ENCODE measurements at regions not wholly inside any gene's neighbourhood (a gene's known extent, or its start where the extent isn't known, plus 50 kb on each side); places are given as distances from the start of the nearest gene placed in this dataset.

DNA sequence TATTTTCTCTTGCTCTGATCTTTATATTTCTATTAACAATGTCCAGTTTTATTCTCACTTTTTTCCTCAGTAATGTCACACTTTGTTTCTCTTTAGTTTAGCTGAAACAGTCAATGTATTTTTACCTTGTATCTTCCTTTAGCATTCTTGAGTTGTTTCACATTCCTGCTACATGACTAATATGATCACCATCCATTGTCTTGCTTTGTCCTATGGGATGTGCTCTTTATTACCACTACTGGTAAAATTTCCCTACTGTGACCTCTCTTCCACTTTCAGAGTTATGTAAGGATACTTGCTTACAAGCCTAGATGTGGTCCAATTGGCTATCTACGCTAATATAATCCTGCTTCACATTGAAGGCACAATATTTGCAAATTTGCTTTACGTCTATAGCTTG lies 457.9 kb downstream of the PIK3C3 start:
- DNase-seq: no peak

DNA sequence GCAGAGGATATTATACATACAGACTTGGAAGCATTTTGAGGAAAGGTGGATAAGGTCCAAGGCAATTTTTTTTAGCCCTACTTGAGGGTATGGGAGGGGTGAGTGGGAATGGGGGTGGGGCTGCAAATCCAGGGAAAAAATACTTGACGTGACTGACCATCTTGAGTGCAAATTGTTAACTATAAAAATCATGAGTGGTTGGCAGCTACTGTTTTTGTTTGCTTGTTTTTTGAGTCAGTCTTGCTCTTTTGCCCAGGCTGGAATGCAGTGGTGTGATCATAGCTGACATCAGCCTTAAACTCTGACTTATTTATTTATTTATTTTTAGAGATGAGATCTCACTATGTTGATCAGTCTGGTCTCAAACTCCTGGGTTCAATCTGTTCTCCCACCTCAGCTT lies 458.8 kb downstream of the PIK3C3 start:
- no peak for DNase-seq

DNA sequence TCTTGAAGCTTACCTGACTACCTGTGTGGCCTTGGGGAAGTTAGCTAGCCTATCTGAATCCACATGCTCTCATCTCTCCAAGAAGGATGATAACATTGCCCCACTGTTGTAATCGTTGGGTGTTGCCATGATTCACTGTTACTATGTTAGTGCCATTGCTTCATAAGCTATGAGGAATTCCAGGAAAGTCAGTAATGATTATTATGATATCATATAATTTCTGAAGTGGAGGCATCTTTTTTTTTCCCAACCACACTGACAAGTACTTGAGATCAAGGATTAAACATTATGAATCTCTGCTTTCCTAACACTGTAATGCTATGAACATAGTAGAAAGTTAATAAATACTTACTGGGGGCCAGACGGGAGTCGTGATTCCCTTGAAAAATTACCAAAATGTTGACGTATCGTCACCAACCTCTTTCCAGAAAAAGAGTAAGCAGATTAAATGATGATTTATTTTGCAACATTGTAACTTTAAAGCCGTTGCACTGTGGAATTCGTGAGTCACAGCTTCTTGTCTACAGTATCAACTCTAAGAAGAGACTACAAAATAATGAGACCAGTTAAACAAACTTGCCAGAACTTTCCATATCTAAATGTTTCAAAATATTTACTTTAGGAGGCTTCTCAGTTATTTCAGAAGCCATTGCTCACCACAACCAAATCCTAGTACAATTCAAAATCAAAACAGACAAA lies 459.9 kb downstream of the PIK3C3 start:
- DNase-seq: no peak

DNA sequence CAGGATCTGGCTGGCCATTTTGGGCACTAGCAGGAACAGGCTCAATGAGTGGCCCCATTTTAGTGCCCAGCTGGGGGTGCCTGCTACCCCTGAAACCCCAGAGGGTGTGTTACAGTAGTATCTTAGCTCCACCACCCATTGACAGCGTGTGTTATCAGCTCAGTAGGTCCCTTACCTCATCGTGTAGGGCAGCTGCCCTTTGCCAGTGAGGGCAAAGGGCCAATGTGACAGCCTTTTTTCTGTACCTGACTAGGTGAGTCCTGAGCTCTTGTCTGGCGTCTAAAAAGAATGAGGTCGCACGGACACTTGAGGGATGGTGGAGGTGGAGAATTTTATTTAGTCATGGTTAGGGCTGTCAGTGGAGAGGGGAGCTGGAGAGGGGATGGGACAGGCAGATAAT lies 462.2 kb downstream of the PIK3C3 start:
- no peak for DNase-seq

DNA sequence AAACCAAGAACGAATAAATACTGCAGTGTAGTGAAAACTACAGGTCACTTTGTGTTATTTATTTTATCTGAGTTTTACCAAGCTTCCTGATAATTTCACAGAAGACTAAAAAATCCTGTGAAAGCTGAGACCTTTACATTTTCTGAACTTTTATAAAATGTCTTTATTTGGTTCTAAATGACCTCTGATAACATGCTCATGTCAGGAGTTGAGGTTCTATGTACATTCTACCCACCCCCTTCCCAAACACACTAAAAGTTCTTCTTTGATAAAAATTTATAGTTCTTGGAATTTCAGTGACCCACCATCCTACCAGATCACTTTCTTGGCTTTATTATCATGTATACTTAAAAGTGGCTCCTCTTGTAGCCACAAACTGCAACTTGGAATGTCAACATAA lies 463.1 kb downstream of the PIK3C3 start:
- DNase-seq: no peak

DNA sequence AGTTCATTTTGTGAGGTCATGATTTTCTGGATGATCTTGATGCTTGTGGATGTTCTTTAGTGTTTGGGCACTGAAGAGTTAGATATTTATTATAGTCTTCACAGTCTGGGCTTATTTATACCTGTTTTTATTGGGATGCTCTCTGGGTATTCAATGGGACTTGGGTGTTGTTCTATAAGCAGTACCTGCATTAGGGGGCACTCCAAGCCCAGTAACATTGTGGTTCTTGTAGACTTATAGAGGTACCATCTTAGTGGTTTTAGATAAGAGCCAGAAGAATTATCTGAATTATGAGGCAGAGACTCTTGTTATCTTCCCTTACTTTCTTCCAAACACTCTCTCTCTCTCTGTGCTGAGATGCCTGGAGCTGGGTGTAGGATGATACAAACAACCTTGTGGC lies 470.0 kb downstream of the PIK3C3 start:
- DNase-seq: no peak

DNA sequence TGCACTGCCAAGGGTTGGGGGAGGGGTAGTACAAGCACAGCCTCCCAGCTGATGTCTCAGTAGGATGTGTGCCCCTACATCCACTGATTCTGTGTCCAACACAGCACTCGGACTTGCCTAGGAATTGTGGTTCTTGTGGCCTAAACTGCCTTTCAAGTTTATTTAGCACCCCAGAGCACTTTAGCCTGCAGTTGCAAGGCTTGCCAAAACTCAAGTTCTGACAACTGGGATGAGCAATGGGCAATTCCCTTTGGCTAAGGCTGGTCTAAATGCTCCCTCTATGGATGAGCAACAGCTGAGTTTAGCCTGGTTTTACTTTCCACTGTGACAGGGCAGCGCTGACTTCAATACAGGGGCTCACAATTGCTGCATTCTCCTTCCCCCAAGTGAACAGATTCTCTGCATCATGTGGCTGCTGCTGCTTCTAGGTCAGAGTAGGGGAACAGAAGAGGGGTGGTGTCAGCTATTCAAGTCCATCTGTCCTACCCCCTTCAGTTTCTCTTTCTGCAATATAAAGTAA lies 471.5 kb downstream of the PIK3C3 start:
- no peak for DNase-seq

DNA sequence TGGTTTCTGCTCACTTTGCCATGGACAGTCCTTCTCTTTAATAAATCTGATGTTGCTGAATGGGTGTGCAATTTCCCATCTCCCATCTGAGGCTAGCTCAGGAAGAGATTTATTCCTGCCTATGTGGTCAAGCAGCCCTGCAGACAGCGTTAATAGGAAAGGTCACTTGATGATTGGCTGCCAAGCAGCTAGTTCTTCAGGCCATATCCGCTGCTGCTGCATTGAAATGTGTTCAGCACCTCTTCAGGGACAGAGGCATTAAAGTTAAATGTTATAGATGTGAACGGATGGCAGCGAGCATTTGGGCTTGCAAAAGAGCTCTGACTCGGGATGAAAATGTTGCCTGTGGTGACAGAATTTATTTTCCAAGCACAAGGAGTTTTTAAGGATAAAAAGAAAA lies 474.2 kb downstream of the PIK3C3 start:
- no peak for DNase-seq

DNA sequence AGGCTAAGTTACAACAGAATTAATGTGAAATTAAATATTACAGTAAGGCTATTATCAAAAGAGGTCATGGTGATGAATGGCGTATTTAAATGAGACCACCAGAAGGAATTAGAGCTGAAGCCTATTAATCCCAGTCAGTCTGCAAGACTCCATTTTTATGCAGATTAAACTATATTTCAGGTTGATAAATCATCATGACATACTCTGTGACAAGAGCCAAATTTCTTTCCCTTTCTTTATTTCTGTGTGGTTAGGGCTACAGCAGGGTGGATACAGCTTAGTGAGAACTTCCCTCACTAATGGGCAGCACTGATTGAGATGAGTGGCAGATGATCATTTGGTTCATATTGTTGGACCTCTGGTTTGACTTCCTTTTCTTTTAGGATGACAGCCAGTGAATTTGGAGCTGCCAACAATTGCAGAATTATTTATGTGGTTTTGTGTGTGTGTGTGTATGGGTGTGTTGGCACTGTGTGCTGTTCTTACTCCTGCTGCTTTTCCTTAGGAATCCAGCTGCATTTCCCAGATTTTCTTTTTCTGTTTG lies 481.3 kb downstream of the PIK3C3 start:
- DNase-seq: no peak

DNA sequence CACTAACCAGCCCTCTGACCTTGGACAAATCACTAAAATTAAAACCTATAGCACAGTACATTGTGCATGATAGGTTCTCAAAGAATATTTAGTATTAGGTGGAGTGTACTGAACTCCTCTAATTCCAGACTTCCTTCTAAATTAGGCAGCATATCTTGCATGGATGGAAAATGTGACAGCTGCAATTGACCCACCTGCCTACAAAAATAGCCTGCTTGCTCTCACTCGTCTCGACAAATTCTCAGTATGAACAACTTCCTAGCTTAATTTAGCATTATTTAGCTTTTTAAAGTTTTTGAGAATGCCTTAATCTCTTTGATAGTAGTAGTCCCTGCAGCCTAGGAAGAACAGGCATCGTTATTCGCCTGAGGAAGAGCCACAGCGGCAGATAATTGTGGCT lies 482.0 kb downstream of the PIK3C3 start:
- no peak for DNase-seq

DNA sequence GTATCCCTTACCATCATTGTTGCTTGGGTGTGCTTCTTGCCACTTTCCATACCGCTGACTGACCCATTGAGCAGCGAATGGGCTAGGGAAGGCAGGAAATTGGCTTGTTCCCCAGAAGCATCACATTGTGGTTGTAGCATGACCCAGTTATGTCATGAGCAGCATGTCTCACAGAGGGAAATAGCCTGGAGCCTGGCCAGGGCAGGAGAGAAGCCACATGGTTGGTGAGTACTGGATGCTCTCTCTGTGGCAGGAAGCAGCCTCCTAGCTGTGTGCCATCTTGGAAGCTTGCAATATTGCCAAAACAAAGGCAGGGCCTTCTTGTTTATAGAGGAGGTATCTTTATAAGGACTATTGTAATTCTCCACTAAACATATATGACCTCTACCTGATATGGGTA lies 482.6 kb downstream of the PIK3C3 start:
- no peak for DNase-seq

DNA sequence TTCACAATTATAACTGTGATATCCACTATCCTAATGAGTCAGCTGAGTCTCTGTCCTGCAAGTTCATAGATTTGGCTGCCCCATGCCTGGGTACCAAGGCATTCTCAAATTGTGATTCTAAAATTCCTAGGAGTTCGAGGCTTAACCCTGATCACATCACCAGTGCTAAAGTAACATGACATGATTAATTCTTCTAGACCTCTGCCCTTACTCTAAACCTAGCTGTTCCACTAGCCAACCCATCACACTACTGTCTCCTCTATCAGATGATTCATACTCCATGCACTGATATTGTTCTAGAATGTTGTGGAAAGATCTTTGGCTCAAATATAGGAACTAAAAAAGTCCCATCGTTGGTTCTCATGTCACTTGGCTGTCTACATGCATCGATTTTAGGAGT lies 487.6 kb downstream of the PIK3C3 start:
- no peak for DNase-seq

DNA sequence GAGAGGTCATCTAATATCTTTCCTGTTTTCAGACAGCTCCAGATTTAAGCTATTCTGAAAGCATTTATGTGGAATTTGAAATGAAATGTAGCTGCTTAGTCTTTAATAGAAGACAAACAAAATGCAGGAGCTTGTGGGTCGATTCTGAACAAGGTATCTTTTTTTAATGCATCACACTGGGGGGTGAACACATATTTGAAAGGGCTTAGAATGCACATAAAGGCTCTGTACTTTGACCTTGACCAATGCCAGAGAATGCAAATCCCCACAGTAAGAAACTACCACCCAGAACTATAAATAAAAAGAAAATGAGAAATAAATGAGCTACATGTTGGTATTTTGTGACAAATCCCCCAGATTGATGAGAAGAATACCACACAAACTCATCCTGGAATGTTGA lies 489.3 kb downstream of the PIK3C3 start:
- no peak for DNase-seq

DNA sequence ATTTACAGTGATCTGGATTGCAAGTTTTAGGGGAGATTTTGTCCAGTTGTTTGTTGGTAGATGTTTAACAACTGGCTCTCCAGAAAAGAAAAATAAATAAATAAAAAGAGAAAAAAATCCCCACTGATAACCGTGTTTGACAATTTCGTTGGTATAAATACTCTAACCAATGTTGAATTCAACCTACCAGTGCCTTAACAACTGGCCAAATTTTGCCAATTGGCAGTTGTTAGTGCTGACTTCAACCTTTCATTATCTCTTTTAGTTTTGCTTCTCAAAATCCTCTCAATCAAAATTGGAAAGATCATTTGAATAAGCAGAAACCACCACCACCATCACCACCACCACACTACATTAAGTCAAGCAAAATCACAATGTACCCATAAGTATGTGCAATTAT lies 490.3 kb downstream of the PIK3C3 start:
- no peak for DNase-seq

DNA sequence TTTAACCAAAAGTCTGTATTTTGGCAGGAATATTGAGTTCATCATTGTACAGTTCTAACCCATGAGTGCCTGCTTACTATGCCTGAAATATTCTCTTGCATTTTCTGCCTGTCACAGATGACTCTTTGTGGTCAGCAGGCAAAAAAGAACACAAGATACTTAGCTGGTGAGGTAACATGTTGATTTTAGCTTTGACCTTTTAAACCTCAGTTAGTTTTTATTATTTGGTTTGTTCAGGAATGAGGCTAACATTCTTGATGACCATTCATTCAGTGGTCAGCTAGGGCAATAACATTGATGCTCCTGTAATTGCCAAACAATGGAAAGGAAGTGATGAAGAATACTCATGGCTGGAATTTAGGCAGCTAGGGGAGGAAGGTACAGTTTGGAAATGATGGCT lies 491.2 kb downstream of the PIK3C3 start:
- DNase-seq: no peak

DNA sequence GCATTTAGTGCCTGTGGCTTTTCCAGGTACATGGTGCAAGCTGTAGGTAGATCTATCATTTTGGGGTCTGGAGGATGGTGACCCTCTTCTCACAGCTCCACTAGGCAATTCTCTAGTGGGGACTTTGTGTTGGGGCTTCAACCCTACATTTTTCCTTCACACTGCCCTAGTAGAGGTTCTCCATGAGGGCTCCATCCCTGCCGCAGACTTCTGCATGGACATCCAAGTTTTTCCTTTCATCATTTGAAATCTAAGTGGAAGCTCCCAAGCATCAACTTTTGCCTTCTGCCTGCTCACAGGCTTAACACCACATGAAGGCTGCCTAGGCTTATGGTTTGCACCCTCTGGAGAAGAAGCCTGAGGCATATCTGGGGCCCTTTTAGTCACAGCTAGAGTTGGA lies 492.7 kb downstream of the PIK3C3 start:
- no peak for DNase-seq

DNA sequence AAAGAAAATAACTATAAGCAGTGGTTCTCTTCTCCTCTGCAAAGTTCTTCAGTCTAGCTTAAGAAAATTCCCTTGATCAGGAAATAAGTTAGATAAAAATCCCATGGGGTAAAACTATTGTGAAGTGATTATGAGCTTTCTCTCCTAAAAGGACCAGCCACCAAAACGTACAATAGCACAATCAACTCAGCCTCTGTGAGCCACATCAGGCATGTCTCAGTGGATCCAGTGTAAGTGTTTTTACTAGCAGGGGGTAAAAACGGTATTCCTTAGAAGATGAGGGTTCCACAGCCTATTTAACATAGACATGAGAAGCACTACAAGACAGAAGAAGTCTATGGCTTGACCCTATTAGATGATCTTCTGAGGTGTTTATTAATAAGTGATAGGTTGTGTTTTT lies 503.2 kb downstream of the PIK3C3 start:
- no peak for DNase-seq

DNA sequence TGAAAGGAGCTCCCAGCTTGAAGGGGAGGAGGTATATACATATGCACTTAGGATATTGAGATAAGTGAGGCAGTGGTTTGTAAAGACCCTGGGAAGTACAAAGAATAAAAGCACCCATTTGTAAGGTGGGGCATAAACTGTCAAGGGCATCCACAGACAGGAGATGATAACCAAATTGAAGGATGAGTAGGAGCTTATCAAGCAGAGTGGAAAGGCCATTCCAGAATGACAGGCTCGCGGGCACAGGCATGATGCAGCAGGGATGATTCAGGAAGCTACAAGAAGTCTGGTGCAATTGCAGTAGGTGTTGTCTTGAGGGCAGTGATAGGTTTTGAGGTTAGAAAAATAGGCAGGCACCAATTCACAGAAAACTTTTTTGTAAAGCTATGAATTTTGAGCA lies 504.8 kb downstream of the PIK3C3 start:
- no peak for DNase-seq

DNA sequence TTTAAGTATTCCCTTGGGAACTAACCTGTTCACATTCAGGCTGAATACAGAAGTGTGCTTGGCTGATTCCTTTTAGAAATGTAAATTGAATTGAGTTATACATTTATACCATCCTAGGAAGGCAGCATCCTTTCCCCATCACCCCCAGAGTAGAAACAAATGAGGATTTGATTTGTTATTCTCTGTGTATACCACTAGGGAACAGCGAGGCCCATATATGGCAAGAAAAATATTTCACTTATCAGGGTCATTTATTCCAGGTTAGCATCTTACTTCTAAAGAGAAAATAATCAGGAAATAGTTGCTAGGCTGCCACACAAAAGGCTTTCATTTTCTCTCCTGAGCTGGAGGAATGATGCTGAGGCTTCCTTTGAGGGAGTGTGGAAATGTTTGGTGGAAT lies 516.9 kb downstream of the PIK3C3 start:
- no peak for DNase-seq

DNA sequence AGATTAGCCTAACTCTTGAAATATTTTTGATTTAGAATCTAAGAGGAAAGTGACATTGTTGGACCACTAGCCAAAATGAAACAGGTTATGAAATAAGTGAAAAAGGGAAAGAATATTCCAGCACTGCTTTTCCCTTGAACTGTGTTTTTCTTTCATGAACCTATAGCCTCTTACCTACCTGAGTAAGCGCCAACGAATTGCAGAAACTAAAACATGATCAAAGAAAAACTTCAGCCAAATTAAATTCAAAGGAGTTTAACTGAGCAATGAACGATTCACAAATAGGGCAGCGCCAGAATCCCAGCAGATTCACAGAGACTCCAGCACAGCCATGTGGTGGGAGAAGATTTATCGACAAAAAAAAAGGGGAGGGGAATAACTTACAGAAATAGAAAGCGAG lies 518.6 kb downstream of the PIK3C3 start:
- no peak for DNase-seq

DNA sequence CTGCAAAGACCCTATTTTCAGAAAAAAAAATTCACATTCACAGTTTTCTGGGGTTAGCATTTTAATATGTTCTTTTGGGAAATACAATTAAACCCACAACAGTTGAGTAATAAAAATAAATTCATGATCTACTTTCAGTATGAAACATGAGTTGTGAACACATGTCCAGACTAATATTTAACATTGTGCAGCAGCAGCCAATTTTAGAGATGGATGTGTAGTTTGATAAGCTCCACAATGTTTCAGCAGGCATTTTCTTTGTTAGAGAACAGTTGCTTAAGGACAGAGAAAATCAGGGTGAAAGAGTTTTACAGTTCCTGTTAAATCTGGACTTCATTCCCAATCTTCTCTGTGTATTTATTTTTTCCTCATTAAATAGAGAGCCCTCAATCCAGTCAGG lies 519.5 kb downstream of the PIK3C3 start:
- DNase-seq: no peak

DNA sequence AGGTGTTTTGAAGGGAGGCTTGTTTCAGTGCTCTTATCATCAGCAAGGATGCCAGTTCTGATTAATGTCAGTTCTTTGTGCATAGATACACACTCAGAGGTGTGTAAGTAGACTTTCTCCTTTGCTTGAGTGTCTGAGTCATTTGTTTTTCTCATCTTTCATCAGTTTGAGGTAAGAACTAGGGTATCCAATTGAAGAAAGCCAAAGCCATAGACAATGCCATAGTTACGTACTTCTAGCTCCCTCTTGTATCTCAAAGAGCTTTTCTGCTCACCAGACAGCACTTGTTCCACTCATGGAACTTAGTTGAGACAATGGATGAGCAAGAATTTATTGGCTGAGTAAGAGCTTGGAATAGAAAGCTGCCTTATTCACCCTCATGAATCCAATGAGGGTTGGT lies 520.1 kb downstream of the PIK3C3 start:
- no peak for DNase-seq

DNA sequence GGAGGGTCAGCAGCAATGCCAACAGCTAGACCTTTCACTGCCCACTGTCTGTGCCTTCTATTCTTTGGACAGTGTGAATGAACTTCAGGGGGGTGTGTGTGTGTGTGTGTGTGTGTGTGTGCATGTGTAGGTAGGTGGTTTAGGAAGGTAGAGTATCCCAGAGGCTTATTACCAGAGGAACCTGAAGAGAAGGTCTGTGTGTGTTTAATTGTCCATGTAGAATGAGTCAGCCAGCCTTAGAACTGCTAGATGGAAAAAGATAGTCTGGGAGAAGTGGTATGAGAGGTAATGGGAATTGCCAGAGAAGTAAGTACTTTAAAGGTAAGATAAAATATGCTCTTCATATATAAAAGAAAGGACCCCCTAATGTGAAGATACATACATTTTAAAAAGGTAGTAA lies 522.2 kb downstream of the PIK3C3 start:
- DNase-seq: no peak

DNA sequence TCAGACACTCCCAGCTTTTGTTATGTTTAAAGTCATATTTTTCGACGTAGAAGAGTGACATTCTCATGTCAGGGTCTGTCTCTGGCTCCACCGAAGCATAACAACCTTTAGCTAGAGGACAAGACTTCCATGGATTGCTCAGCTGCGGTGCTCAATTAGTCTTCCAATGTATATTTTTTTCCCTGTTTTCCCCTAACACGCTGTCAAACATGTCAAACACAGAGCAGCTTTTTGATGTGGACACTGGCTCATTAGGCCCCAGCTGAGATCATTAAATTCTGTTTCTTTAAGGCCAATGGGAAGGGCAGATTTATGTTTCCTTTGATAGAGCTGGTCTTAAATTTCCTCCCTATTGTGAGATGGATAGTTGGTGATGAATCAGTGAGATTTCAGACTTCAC lies 525.4 kb downstream of the PIK3C3 start:
- no peak for DNase-seq

DNA sequence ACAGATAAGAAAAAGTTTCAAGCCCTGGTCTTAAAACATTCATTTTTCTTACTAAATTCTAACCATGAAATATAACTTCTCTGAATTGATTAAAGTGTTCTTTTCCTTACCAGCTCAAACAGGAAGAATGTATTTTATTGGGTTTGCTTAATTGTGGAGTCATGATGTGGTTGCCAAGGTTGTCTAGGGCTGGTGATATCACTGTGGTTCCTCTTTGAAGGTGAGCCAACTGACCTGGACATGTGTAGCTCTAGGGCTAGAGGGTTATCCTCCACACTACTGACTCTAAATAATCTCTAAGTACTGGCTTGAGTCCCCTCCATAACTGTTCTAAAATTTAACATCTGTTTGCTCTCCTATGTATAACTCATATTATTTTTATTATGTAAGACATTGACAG lies 529.6 kb downstream of the PIK3C3 start:
- no peak for DNase-seq
